Spleen (tissue), 7 donors: ENCODE measurements at regions not wholly inside any gene's neighbourhood (a gene's known extent, or its start where the extent isn't known, plus 50 kb on each side); places are given as distances from the start of the nearest gene placed in this dataset.

ENCODE experiments used
- POLR2A ChIP-seq, 3 donors: fragments of 450-650 bp; IDR thresholded peaks; one replicate each; pipeline ENCODE4 v1.5.1; 2017; ENCODE audit warnings: antibody characterized with exemption in 3 of 3, mild to moderate bottlenecking in 1 of 3
- TF ChIP-seq, protein P1 (sequence below), 11 experiments: fragments of 200-600 bp in 7 of 11; fragments of 450-650 bp in 4 of 11; sonication (generic) in 4 of 11; IDR thresholded peaks in 8 of 11; conservative IDR thresholded peaks in 3 of 11; 1 replicate in 7 of 11; 2 replicates in 4 of 11; pipeline versions ENCODE4 v1.4.0 to v1.8.0; 2016 to 2021; ENCODE audit warnings: antibody characterized with exemption in 11 of 11, inconsistent platforms in 4 of 11, mild to moderate bottlenecking in 1 of 11
- donor health status: DM: no; HTN: no; CAD: no; lungs with moderate emphysema.
- donor health status: DM: no; HTN: no; CAD: no.
- donor health status: DM: no; HTN: no; CAD: no.

DNA sequence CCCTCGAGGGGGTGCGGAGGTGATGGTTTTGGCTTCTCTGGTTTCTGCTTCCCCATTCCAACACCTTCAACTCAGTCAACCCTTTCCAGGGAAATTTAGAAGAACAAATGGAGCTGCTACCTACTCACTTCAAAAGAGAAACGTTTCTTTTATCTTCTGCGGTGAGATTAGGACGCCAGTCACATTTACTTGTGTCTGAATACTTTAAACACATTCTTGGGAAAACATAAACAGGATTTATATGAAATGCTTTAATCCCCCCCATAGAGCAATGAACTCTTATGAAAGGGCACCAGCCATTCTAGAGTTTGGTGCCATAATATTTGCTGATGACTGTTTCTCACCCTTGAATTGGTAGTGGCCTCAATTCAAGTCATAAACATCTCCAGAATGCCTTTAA lies 253.2 kb upstream of the APCDD1 start:
- TF ChIP-seq POLR2A (IDR thresholded peaks at IDR 0.05): no peak
- TF ChIP-seq, protein P1, sequence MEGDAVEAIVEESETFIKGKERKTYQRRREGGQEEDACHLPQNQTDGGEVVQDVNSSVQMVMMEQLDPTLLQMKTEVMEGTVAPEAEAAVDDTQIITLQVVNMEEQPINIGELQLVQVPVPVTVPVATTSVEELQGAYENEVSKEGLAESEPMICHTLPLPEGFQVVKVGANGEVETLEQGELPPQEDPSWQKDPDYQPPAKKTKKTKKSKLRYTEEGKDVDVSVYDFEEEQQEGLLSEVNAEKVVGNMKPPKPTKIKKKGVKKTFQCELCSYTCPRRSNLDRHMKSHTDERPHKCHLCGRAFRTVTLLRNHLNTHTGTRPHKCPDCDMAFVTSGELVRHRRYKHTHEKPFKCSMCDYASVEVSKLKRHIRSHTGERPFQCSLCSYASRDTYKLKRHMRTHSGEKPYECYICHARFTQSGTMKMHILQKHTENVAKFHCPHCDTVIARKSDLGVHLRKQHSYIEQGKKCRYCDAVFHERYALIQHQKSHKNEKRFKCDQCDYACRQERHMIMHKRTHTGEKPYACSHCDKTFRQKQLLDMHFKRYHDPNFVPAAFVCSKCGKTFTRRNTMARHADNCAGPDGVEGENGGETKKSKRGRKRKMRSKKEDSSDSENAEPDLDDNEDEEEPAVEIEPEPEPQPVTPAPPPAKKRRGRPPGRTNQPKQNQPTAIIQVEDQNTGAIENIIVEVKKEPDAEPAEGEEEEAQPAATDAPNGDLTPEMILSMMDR (IDR thresholded peaks at IDR 0.05 in 8 of 11, conservative IDR thresholded peaks at IDR 0.05 in 3 of 11): no peak
